ENCODE measurements at regions not wholly inside any gene's neighbourhood (a gene's known extent, or its start where the extent isn't known, plus 50 kb on each side); places are given as distances from the start of the nearest gene placed in this dataset.

- no peaks in the 10 kb centered on the region for H3K4me1 ChIP-seq
- H3K4me3 ChIP-seq (ENCODE audit: low read depth, low read length), result no peak overlapping the region
- H3K79me2 ChIP-seq, result no peaks in the 10 kb centered on the region
- no peaks in the 10 kb centered on the region for H3K36me3 ChIP-seq (ENCODE audit: control insufficient read depth, insufficient read depth, low read length)
- H2AFZ ChIP-seq, result no peak overlapping the region
- no peak overlapping the region for H3K4me2 ChIP-seq (ENCODE audit: low read length)
- H3K9ac ChIP-seq, result no peak overlapping the region
- TF ChIP-seq CTCF (IDR thresholded peaks at IDR 0.05), result no peak
- no peaks in the 10 kb centered on the region for H3K9me3 ChIP-seq (ENCODE audit: control insufficient read depth, low read length)
- H3K27ac ChIP-seq, result no peak overlapping the region
- no peaks in the 10 kb centered on the region for H3K27me3 ChIP-seq (ENCODE audit: control insufficient read depth, insufficient read depth, low read length)
Measured at GRCh38 chr2:129887688-129888266, 91.7 kb upstream of the RAB6C start.

- Histone ChIP-seq H3K4me3 (ENCODE audit: low read depth, low read length) (no peak overlapping the region), H3K4me2 (ENCODE audit: low read length) (no peak overlapping the region), H3K36me3 (ENCODE audit: control insufficient read depth, insufficient read depth, low read length) (no peaks in the 10 kb centered on the region), H3K79me2 (no peaks in the 10 kb centered on the region), H3K4me1 (no peaks in the 10 kb centered on the region), H2AFZ (no peak overlapping the region), H3K9ac (no peak overlapping the region), H3K27ac (no peak overlapping the region), H3K27me3 (ENCODE audit: control insufficient read depth, insufficient read depth, low read length) (no peaks in the 10 kb centered on the region), H3K9me3 (ENCODE audit: control insufficient read depth, low read length) (no peaks in the 10 kb centered on the region)
- no peak for TF ChIP-seq CTCF (IDR thresholded peaks at IDR 0.05)
Measured at GRCh38 chr2:129888461-129888860, 91.0 kb upstream of the RAB6C start.

- H3K79me2 ChIP-seq, result no peaks in the 10 kb centered on the region
- no peaks in the 10 kb centered on the region for H3K9me3 ChIP-seq (ENCODE audit: control insufficient read depth, low read length)
- H3K4me3 ChIP-seq (ENCODE audit: low read depth, low read length), result no peak overlapping the region
- H3K27me3 ChIP-seq (ENCODE audit: control insufficient read depth, insufficient read depth, low read length), result no peaks in the 10 kb centered on the region
- TF ChIP-seq CTCF (IDR thresholded peaks at IDR 0.05), result no peak
- H3K4me2 ChIP-seq (ENCODE audit: low read length), result no peak overlapping the region
- no peak overlapping the region for H3K9ac ChIP-seq
- H3K36me3 ChIP-seq (ENCODE audit: control insufficient read depth, insufficient read depth, low read length), result no peaks in the 10 kb centered on the region
- H3K4me1 ChIP-seq, result no peaks in the 10 kb centered on the region
- H2AFZ ChIP-seq, result no peak overlapping the region
- H3K27ac ChIP-seq, result no peak overlapping the region
Measured at GRCh38 chr2:129888896-129889295, 90.6 kb upstream of the RAB6C start.

- H3K4me2 ChIP-seq (ENCODE audit: low read length), result no peak overlapping the region
- H3K9ac ChIP-seq, result no peak overlapping the region
- H3K4me1 ChIP-seq, result no peaks in the 10 kb centered on the region
- TF ChIP-seq CTCF (IDR thresholded peaks at IDR 0.05), result no peak
- H3K9me3 ChIP-seq (ENCODE audit: control insufficient read depth, low read length), result no peaks in the 10 kb centered on the region
- no peak overlapping the region for H3K4me3 ChIP-seq (ENCODE audit: low read depth, low read length)
- no peaks in the 10 kb centered on the region for H3K27me3 ChIP-seq (ENCODE audit: control insufficient read depth, insufficient read depth, low read length)
- no peaks in the 10 kb centered on the region for H3K79me2 ChIP-seq
- H2AFZ ChIP-seq, result no peak overlapping the region
- H3K36me3 ChIP-seq (ENCODE audit: control insufficient read depth, insufficient read depth, low read length), result no peaks in the 10 kb centered on the region
- no peak overlapping the region for H3K27ac ChIP-seq
Measured at GRCh38 chr2:129891341-129892320, 87.8 kb upstream of the RAB6C start.

Data from parathyroid adenoma (tissue), 2 donors.